ENCODE measurements at regions not wholly inside any gene's neighbourhood (a gene's known extent, or its start where the extent isn't known, plus 50 kb on each side); places are given as distances from the start of the nearest gene placed in this dataset.

GRCh38 chr5:152990217-152990616 is 500.3 kb upstream of the GRIA1 start:
- no peak for DNase-seq (ENCODE audit: low read depth)

GRCh38 chr5:152990649-152991048 is 499.8 kb upstream of the GRIA1 start:
- no peak for DNase-seq (ENCODE audit: low read depth)

GRCh38 chr5:152994033-152994680 is 496.3 kb upstream of the GRIA1 start:
- no peak for DNase-seq (ENCODE audit: low read depth)

- DNase-seq (ENCODE audit: low read depth), result no peak
Observed at GRCh38 chr5:152995214-152995725, 495.2 kb upstream of the GRIA1 start.

GRCh38 chr5:153005711-153006110 is 484.8 kb upstream of the GRIA1 start:
- DNase-seq (ENCODE audit: low read depth), result no peak

- DNase-seq (ENCODE audit: low read depth), result no peak
Observed at GRCh38 chr5:153006681-153007080, 483.8 kb upstream of the GRIA1 start.

- no peak for DNase-seq (ENCODE audit: low read depth)
Observed at GRCh38 chr5:153014194-153014593, 476.3 kb upstream of the GRIA1 start.

- no peak for DNase-seq (ENCODE audit: low read depth)
Observed at GRCh38 chr5:153018121-153018520, 472.3 kb upstream of the GRIA1 start.

GRCh38 chr5:153030755-153031725 is 459.4 kb upstream of the GRIA1 start:
- no peak for DNase-seq (ENCODE audit: low read depth)

GRCh38 chr5:153039501-153039900 is 451.0 kb upstream of the GRIA1 start:
- no peak for DNase-seq (ENCODE audit: low read depth)

- DNase-seq (ENCODE audit: low read depth), result peak; percentile 25
Observed at GRCh38 chr5:153043886-153044285, 446.6 kb upstream of the GRIA1 start.

GRCh38 chr5:153050496-153051179 is 439.8 kb upstream of the GRIA1 start:
- no peak for DNase-seq (ENCODE audit: low read depth)

- DNase-seq (ENCODE audit: low read depth), result no peak
Observed at GRCh38 chr5:153066281-153066680, 424.2 kb upstream of the GRIA1 start.

GRCh38 chr5:153067869-153068268 is 422.6 kb upstream of the GRIA1 start:
- no peak for DNase-seq (ENCODE audit: low read depth)

GRCh38 chr5:153079396-153079795 is 411.1 kb upstream of the GRIA1 start:
- peak; percentile 60 for DNase-seq (ENCODE audit: low read depth)

GRCh38 chr5:153080940-153081339 is 409.5 kb upstream of the GRIA1 start:
- no peak for DNase-seq (ENCODE audit: low read depth)

- DNase-seq (ENCODE audit: low read depth), result peak; percentile 31
Observed at GRCh38 chr5:153081385-153081784, 409.1 kb upstream of the GRIA1 start.

GRCh38 chr5:153084511-153084910 is 406.0 kb upstream of the GRIA1 start:
- DNase-seq (ENCODE audit: low read depth), result peak; percentile 61

GRCh38 chr5:153086486-153086885 is 404.0 kb upstream of the GRIA1 start:
- no peak for DNase-seq (ENCODE audit: low read depth)

- no peak for DNase-seq (ENCODE audit: low read depth)
Observed at GRCh38 chr5:153088538-153088937, 401.9 kb upstream of the GRIA1 start.

- DNase-seq (ENCODE audit: low read depth), result no peak
Observed at GRCh38 chr5:153094333-153094732, 396.1 kb upstream of the GRIA1 start.

GRCh38 chr5:153096381-153096780 is 394.1 kb upstream of the GRIA1 start:
- DNase-seq (ENCODE audit: low read depth), result no peak
